Cardiac fibroblast (primary cell): ENCODE measurements at regions not wholly inside any gene's neighbourhood (a gene's known extent, or its start where the extent isn't known, plus 50 kb on each side); places are given as distances from the start of the nearest gene placed in this dataset.

Source experiments
- DNase-seq, 2 donors: peaks; one replicate each; pipeline versions ENCODE4 v3.0.0 to v3.0.0-alpha.2; 2010; ENCODE audit warnings: low read depth in 2 of 2
- H3K4me3 ChIP-seq, 2 donors: replicated peaks in 1 of 2; 1 replicate in 1 of 2; 2 replicates in 1 of 2; pipeline ENCODE4 v1.5.1; 2011; ENCODE audit warnings: low read depth in 2 of 2, low read length in 2 of 2, mild to moderate bottlenecking in 2 of 2, moderate library complexity in 1 of 2
- TF ChIP-seq, protein P1 (sequence below): IDR thresholded peaks from one replicate; pipeline ENCODE4 v1.5.1; 2011; ENCODE audit warnings: low read depth, mild to moderate bottlenecking, low read length, inconsistent platforms

DNA sequence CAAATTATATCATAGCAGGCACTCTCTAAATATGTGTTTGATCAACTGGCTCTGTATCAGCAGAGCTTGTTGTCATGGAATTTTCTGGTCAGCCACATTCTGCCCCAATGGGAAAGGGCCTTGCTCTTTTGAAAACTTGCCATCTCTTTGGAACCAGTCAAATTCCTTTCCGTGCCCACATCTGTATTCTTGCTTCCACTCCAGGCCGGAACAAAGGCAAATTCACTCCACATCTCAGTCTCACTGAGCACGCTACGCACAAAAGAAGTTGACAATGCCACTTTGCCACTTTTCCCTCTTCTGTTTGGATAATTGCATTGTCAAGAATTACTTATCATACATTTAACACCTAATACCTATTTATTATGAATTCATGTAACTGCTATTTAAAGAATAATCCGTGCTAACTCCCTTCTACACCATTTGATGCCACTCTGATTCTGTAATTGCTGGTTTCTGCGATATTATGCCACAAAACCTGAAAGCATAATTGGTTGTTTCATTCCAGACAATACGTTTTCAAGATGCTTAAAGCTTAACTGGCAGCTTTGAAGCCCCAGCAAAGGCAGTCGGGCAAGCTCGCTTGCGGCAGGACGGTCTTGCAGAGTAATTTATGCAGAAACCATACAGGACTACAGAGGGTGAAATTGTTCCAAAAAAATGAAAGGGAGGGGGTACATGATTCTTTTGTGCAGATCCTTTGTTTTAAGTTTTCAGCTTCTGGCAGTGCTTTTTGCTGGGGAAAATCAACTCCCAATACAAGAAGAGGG lies 277.7 kb downstream of the MSX2 start:
- H3K4me3 ChIP-seq: no peak overlapping the region
- no peak for DNase-seq
- TF ChIP-seq, protein P1, sequence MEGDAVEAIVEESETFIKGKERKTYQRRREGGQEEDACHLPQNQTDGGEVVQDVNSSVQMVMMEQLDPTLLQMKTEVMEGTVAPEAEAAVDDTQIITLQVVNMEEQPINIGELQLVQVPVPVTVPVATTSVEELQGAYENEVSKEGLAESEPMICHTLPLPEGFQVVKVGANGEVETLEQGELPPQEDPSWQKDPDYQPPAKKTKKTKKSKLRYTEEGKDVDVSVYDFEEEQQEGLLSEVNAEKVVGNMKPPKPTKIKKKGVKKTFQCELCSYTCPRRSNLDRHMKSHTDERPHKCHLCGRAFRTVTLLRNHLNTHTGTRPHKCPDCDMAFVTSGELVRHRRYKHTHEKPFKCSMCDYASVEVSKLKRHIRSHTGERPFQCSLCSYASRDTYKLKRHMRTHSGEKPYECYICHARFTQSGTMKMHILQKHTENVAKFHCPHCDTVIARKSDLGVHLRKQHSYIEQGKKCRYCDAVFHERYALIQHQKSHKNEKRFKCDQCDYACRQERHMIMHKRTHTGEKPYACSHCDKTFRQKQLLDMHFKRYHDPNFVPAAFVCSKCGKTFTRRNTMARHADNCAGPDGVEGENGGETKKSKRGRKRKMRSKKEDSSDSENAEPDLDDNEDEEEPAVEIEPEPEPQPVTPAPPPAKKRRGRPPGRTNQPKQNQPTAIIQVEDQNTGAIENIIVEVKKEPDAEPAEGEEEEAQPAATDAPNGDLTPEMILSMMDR: no peak

DNA sequence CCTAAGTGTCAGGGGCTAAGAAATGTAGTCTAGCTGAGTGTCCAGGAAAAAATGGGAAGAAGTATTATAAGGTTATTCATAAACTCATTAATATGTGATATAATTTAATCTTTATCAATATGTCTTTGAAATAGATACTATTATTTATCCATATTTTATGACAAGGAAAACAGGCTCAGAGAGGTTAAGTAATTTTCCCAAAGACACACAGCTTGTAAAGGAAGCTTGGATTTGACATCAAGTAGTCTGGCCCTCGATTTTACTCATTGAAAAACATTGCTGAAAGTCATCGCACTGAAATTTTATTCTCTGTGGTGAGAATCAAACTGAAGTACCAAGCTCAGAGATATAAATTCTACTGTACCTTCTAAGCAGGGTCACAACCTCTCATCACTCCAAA lies 276.9 kb downstream of the MSX2 start:
- no peak for DNase-seq
- no peak overlapping the region for H3K4me3 ChIP-seq
- TF ChIP-seq, protein P1: no peak

DNA sequence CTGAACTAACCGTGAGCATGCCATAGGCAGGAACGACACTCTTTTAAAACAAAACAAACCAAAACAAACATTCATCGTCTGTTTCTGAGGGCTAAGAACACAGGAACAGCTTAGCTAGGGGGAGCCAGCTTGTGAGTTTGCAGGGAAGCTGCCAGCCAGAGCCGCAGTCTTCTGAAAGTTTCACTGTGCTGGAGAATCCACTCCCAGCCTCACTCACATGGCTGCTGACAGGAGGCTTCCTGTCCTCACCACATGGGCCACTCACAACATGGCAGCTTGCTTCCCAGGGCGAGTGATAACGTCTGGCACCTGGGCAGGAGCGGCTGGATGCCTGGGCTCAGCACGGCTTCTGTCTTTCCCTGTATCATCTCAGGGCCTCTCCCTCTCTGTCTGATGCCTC lies 275.2 kb downstream of the MSX2 start:
- DNase-seq: no peak

DNA sequence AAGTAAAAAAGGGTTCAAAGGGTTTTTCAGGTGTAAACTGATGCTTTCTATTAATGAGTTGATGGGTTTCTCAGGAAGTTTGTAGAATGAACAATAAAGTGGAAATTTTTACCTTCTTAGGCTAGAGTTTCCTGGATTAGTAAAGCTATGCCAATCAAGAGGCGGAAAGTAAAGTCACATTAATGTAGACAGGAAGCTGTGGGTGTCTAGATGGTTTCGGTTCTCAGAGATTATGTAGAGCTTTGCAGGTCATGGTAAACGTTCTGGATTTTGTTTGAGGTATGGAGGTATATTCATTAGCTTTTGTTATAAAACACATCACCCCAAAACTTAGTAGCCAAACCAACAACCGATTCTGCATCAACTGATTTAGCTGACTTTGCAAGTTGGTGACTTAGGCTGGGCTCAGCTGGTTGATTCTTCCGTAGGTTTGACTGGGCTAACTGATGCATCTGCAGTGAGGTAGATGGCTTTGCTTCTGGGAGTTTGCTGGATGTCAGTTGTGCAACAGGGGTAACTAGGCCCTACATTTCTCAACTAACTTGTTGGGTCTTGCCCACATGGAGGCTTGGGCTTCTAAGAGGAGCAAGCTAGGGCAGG lies 273.8 kb downstream of the MSX2 start:
- TF ChIP-seq, protein P1: no peak
- no peak overlapping the region for H3K4me3 ChIP-seq
- DNase-seq: no peak

More for the DNA sequence above, 275.2 kb downstream of the MSX2 start:
- H3K4me3 ChIP-seq: no peak overlapping the region
- TF ChIP-seq, protein P1: no peak

DNA sequence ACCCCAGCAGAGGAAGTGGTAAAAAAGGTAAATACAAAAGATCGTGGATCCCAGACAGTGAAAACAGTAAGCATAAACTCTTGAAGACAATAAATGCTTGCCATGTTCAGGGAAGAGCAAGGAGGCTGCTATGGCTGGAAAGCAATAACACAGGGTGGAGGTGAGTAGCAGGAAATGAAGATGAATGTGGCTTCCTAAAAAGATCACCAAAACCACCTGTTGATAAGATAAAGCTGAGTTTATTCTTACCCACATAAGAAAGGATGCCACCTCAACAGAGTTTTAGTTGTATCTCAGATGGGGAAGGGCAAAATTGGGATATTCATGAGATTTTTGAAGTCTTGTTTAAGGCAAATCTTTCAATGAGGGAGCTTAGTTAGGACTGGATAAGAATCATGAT lies 273.3 kb downstream of the MSX2 start:
- TF ChIP-seq, protein P1: no peak
- no peak overlapping the region for H3K4me3 ChIP-seq
- DNase-seq: no peak

DNA sequence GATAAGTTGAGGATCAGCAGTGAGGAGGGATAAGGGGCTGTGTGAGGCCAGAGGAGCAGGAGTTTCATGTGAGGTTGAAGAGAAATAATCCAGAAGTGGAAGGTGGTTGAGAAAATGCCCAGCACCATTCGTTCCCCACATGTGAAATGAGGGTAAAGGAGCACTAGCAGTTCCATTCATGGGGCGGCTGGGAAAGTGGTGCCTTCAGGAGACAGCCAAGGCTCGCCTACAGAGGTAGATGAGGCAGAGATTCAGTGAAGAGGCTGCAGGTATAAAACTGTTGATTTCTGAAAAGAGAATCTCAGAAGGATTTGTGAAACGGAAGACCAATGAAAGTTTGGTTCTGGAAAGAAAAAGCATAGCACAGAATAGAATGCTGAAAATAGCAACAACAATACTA lies 272.6 kb downstream of the MSX2 start:
- no peak for DNase-seq
- H3K4me3 ChIP-seq: no peak overlapping the region
- TF ChIP-seq, protein P1: no peak

DNA sequence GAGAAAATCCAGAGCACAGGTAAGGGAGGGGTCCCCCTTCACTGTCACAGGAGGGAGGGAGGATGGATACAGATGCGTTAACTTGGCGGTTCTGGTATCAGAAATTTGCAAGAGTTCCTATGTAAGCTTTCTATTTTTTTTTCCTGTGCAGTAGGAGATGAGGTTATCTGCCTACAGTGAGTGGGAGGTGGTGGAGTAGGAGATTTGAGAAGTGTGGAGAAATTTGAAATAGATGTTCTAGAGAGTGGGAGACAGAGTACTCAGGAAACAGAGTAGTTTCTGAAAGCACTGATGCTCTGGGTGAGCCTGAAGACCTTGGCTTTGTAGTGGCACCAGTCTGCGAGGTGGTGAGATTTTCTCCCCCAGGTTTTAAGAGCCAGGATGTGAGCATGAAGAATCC lies 271.4 kb downstream of the MSX2 start:
- DNase-seq: no peak
- no peak overlapping the region for H3K4me3 ChIP-seq
- TF ChIP-seq, protein P1: no peak
